Gastrocnemius medialis (tissue), 4 donors: ENCODE measurements at regions not wholly inside any gene's neighbourhood (a gene's known extent, or its start where the extent isn't known, plus 50 kb on each side); places are given as distances from the start of the nearest gene placed in this dataset.

Experiments
- ATAC-seq, 2 donors: fragments of 150-250 bp; one replicate each; pipeline ENCODE4 v1.9.1; 2016
- DNase-seq, 2 donors: peaks; one replicate each; pipeline ENCODE4 v3.0.0-alpha.2; 2019
- H3K27ac ChIP-seq, 4 donors: fragments of 200-600 bp; sonication (generic); 1 replicate in 1 of 4; 2 replicates in 3 of 4; pipeline ENCODE4 v1.5.1; 2016 to 2018; ENCODE audit warnings: mild to moderate bottlenecking in 2 of 4, moderate library complexity in 1 of 4
- H3K27me3 ChIP-seq, 3 donors: fragments of 200-600 bp; sonication (generic) in 2 of 3; 1 replicate in 1 of 3; 2 replicates in 2 of 3; pipeline versions ENCODE4 v1.5.1 to v1.6.0; 2016 to 2019; ENCODE audit warnings: mild to moderate bottlenecking in 1 of 3, moderate library complexity in 1 of 3
- H3K36me3 ChIP-seq, 2 donors: fragments of 200-600 bp; sonication (generic) in 1 of 2; one replicate each; pipeline ENCODE4 v1.5.1; 2017 to 2018
- H3K4me1 ChIP-seq, 2 donors: fragments of 200-600 bp; sonication (generic) in 1 of 2; one replicate each; pipeline ENCODE4 v1.5.1; 2016 to 2017; ENCODE audit warnings: mild to moderate bottlenecking in 2 of 2
- H3K4me3 ChIP-seq, 4 donors: fragments of 200-600 bp; sonication (generic) in 3 of 4; 1 replicate in 1 of 4; 2 replicates in 3 of 4; pipeline ENCODE4 v1.5.1; 2016 to 2019; ENCODE audit warnings: mild to moderate bottlenecking in 2 of 4
- H3K9me3 ChIP-seq, 3 donors: fragments of 200-600 bp; sonication (generic) in 2 of 3; 1 replicate in 1 of 3; 2 replicates in 2 of 3; pipeline ENCODE4 v1.5.1; 2016 to 2019
- POLR2A ChIP-seq, 2 donors: fragments of 450-650 bp; IDR thresholded peaks; one replicate each; pipeline ENCODE4 v1.6.1; 2017; ENCODE audit warnings: antibody characterized with exemption in 2 of 2, mild to moderate bottlenecking in 2 of 2, moderate library complexity in 2 of 2
- in situ Hi-C, 4 donors: fragments of 200-750 bp; cut with MboI; loops; one replicate each; pipeline versions ENCODE4 v1.15.0 to v1.8.0; 2017; ENCODE audit warnings: low sequenced_read_pairs in 4 of 4
- intact Hi-C: fragments of 100-400 bp; cut with DNase I; formaldehyde crosslinking; loops from one replicate; pipeline ENCODE4 v1.15.1; 2023; ENCODE audit warnings: low total_unique reads
- TF ChIP-seq, protein P1 (sequence below), 5 experiments: fragments of 450-650 bp in 3 of 5; fragments of 200-600 bp in 2 of 5; sonication (generic) in 2 of 5; IDR thresholded peaks in 4 of 5; conservative IDR thresholded peaks in 1 of 5; 1 replicate in 4 of 5; 2 replicates in 1 of 5; pipeline ENCODE4 v1.5.1; 2016 to 2019; ENCODE audit warnings: antibody characterized with exemption in 5 of 5, mild to moderate bottlenecking in 3 of 5, moderate library complexity in 3 of 5

- Histone ChIP-seq H3K27me3 (no peaks in the 10 kb centered on the region), H3K9me3 (no peaks in the 10 kb centered on the region), H3K4me1 (no peaks in the 10 kb centered on the region), H3K36me3 (no peaks in the 10 kb centered on the region), H3K27ac (no peak overlapping the region), H3K4me3 (no peak overlapping the region)
- in situ Hi-C loops (no loop called here), intact Hi-C loops (no loop called here)
- no peak for TF ChIP-seq POLR2A (IDR thresholded peaks at IDR 0.05)
- TF ChIP-seq, protein P1, sequence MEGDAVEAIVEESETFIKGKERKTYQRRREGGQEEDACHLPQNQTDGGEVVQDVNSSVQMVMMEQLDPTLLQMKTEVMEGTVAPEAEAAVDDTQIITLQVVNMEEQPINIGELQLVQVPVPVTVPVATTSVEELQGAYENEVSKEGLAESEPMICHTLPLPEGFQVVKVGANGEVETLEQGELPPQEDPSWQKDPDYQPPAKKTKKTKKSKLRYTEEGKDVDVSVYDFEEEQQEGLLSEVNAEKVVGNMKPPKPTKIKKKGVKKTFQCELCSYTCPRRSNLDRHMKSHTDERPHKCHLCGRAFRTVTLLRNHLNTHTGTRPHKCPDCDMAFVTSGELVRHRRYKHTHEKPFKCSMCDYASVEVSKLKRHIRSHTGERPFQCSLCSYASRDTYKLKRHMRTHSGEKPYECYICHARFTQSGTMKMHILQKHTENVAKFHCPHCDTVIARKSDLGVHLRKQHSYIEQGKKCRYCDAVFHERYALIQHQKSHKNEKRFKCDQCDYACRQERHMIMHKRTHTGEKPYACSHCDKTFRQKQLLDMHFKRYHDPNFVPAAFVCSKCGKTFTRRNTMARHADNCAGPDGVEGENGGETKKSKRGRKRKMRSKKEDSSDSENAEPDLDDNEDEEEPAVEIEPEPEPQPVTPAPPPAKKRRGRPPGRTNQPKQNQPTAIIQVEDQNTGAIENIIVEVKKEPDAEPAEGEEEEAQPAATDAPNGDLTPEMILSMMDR (IDR thresholded peaks at IDR 0.05 in 4 of 5, conservative IDR thresholded peaks at IDR 0.05 in 1 of 5), result no peak
- DNase-seq (no peak), ATAC-seq (no peak)
Measured at GRCh38 chr13:37427843-37428494, 170.6 kb downstream of the POSTN start.

DNA sequence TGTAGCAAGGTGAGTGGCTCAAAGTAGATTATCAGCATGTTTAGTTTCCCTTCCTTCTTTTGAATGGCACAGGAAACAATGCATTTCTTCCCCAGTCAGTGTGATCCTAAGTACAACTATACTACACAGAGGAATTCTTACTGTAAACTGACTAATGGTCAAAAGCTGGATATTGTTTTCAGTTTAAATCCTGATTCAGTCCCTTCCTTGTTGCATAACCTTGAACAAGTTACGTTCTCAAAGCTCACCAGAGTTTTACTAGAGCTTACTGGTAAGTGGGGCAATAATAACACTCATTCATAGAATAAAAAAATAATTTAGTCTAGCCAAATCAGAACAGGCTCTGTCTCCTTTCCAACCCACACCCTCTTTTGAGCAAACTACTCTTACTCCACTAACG is 180.1 kb downstream of the POSTN start:
- Histone ChIP-seq H3K9me3 (no peaks in the 10 kb centered on the region), H3K27me3 (no peaks in the 10 kb centered on the region), H3K4me3 (no peak overlapping the region), H3K36me3 (no peaks in the 10 kb centered on the region), H3K27ac (no peak overlapping the region), H3K4me1 (no peaks in the 10 kb centered on the region)
- intact Hi-C loops (no loop called here), in situ Hi-C loops (no loop called here)
- DNase-seq (no peak), ATAC-seq (no peak)
- no peak for TF ChIP-seq POLR2A (IDR thresholded peaks at IDR 0.05)
- TF ChIP-seq, protein P1 (IDR thresholded peaks at IDR 0.05 in 4 of 5, conservative IDR thresholded peaks at IDR 0.05 in 1 of 5), result no peak

- intact Hi-C loops (no loop called here), in situ Hi-C loops (no loop called here)
- Histone ChIP-seq H3K4me3 (no peak overlapping the region), H3K27ac (no peak overlapping the region), H3K9me3 (no peaks in the 10 kb centered on the region), H3K4me1 (no peaks in the 10 kb centered on the region), H3K27me3 (no peaks in the 10 kb centered on the region), H3K36me3 (no peaks in the 10 kb centered on the region)
- DNase-seq, result no peak
- no peak for ATAC-seq
- TF ChIP-seq, protein P1 (IDR thresholded peaks at IDR 0.05 in 4 of 5, conservative IDR thresholded peaks at IDR 0.05 in 1 of 5), result no peak
- no peak for TF ChIP-seq POLR2A (IDR thresholded peaks at IDR 0.05)
Measured at GRCh38 chr13:37417060-37417441, 181.5 kb downstream of the POSTN start.

GRCh38 chr13:37416291-37417059 is 182.1 kb downstream of the POSTN start:
- TF ChIP-seq POLR2A (IDR thresholded peaks at IDR 0.05), result no peak
- TF ChIP-seq, protein P1 (IDR thresholded peaks at IDR 0.05 in 4 of 5, conservative IDR thresholded peaks at IDR 0.05 in 1 of 5), result no peak
- intact Hi-C loops (no loop called here), in situ Hi-C loops (no loop called here)
- DNase-seq, result no peak
- Histone ChIP-seq H3K9me3 (no peaks in the 10 kb centered on the region), H3K27me3 (no peaks in the 10 kb centered on the region), H3K4me3 (no peak overlapping the region), H3K4me1 (no peaks in the 10 kb centered on the region), H3K36me3 (no peaks in the 10 kb centered on the region), H3K27ac (no peak overlapping the region)
- no peak for ATAC-seq
